ENCODE measurements at regions not wholly inside any gene's neighbourhood (a gene's known extent, or its start where the extent isn't known, plus 50 kb on each side); places are given as distances from the start of the nearest gene placed in this dataset.

DNA sequence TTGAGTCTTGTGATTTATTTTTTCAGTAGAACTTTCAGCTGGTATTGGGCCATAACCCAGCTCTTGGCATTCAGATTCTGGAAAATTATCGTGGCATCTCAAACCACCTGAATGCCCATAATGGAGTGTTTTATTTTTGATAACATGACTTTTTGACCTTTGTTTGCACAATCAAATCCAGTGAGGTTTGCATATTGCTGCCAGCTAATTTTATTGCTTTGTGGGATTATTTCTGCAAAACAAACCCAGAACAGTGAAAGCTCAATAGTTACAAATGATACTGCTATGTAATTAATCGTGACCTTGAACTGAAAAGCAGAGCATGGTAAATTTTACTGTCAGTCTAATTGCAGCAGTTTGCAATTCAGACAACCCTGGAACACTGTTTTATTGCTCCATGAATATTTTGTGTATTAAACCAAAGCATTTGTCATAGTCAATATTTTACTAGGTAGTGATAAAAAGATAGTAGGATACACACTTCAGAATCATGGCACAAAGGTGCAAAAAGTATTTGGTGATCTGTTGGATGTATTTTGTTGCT lies 255.2 kb upstream of the NAV3 start:
- ChIA-PET CTCF (no interaction called here), POLR2A (no interaction called here)
- Histone ChIP-seq H3K4me1 (ENCODE audit: control insufficient read depth in 2 of 2, insufficient read depth in 2 of 2, low read length in 2 of 2) (no peaks in the 10 kb centered on the region), H4K20me1 (ENCODE audit: control insufficient read depth, insufficient read depth, low read length, poor library complexity, severe bottlenecking) (no peaks in the 10 kb centered on the region), H3K4me3 (ENCODE audit: control extremely low read depth in 1 of 5, extremely low read depth in 1 of 5, insufficient read depth in 1 of 5, low read depth in 2 of 5, low read length in 4 of 5) (no peak overlapping the region), H3K27ac (ENCODE audit: low read length in 2 of 2) (no peak overlapping the region), H3K4me2 (replicated peaks; ENCODE audit: low read depth, low read length, poor library complexity, severe bottlenecking) (no peak overlapping the region), H2AFZ (ENCODE audit: insufficient read depth, low read depth, low read length, poor library complexity, severe bottlenecking) (no peak overlapping the region), H3K36me3 (replicated peaks in 1 of 2; ENCODE audit: control extremely low read depth in 1 of 2, control insufficient read depth in 1 of 2, extremely low read depth in 1 of 2, insufficient read depth in 2 of 2, low read length in 1 of 2) (no peaks in the 10 kb centered on the region), H3K79me2 (ENCODE audit: control insufficient read depth, insufficient read depth, low read length) (no peaks in the 10 kb centered on the region), H3K9me3 (ENCODE audit: control extremely low read depth in 1 of 3, control insufficient read depth in 2 of 3, insufficient read depth in 1 of 3, low read length in 2 of 3) (no peaks in the 10 kb centered on the region), H3K27me3 (replicated peaks in 1 of 4; ENCODE audit: control extremely low read depth in 1 of 4, control insufficient read depth in 3 of 4, insufficient read depth in 4 of 4, low read length in 3 of 4) (no peaks in the 10 kb centered on the region), H3K9ac (ENCODE audit: low read length) (no peak overlapping the region)
- ATAC-seq (ENCODE audit: low read depth), result no peak
- Mint-ChIP-seq H3K27ac (no peak overlapping the region), H3K4me3 (no peak overlapping the region), H3K4me1 (no peaks in the 10 kb centered on the region), H3K27me3 (no peaks in the 10 kb centered on the region), H3K9me3 (ENCODE audit: insufficient read depth) (no peaks in the 10 kb centered on the region)
- intact Hi-C loops (cut with micrococcal nuclease), result no loop called here
- DNase-seq, result no peak
- TF ChIP-seq, protein P1, sequence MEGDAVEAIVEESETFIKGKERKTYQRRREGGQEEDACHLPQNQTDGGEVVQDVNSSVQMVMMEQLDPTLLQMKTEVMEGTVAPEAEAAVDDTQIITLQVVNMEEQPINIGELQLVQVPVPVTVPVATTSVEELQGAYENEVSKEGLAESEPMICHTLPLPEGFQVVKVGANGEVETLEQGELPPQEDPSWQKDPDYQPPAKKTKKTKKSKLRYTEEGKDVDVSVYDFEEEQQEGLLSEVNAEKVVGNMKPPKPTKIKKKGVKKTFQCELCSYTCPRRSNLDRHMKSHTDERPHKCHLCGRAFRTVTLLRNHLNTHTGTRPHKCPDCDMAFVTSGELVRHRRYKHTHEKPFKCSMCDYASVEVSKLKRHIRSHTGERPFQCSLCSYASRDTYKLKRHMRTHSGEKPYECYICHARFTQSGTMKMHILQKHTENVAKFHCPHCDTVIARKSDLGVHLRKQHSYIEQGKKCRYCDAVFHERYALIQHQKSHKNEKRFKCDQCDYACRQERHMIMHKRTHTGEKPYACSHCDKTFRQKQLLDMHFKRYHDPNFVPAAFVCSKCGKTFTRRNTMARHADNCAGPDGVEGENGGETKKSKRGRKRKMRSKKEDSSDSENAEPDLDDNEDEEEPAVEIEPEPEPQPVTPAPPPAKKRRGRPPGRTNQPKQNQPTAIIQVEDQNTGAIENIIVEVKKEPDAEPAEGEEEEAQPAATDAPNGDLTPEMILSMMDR (IDR thresholded peaks at IDR 0.05), result no peak
- TF ChIP-seq EZH2 (IDR thresholded peaks at IDR 0.05; ENCODE audit: borderline replicate concordance, insufficient read depth, low read depth, low read length, poor library complexity, severe bottlenecking), result no peak
- no CpG with 5 or more reads among the region's 2 CpGs for WGBS (ENCODE audit: insufficient coverage)

DNA sequence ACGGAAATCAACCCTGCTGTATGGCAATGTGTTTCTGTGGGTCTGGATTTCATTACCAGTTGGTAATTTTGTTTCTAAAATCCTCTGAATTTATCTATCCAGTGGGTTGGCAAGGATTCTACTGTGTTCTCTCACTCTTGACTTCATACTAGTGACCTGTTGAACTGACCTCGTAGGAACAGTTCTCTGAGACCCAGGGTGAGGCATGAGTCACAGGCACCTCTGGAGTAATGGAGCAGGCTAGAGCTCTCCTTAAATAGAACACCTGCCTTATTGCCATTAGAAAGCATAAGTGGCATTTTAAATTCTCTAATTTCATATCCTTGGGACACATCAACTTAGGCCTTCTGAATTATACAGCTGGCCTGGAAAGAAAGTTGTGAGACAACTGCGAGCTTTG lies 258.3 kb upstream of the NAV3 start:
- Mint-ChIP-seq H3K27me3 (no peaks in the 10 kb centered on the region), H3K4me1 (no peaks in the 10 kb centered on the region), H3K27ac (no peak overlapping the region), H3K4me3 (no peak overlapping the region), H3K9me3 (ENCODE audit: insufficient read depth) (no peaks in the 10 kb centered on the region)
- Histone ChIP-seq H3K9ac (ENCODE audit: low read length) (no peak overlapping the region), H3K4me3 (ENCODE audit: control extremely low read depth in 1 of 5, extremely low read depth in 1 of 5, insufficient read depth in 1 of 5, low read depth in 2 of 5, low read length in 4 of 5) (no peak overlapping the region), H3K4me1 (ENCODE audit: control insufficient read depth in 2 of 2, insufficient read depth in 2 of 2, low read length in 2 of 2) (no peaks in the 10 kb centered on the region), H3K9me3 (ENCODE audit: control extremely low read depth in 1 of 3, control insufficient read depth in 2 of 3, insufficient read depth in 1 of 3, low read length in 2 of 3) (no peaks in the 10 kb centered on the region), H3K27ac (ENCODE audit: low read length in 2 of 2) (no peak overlapping the region), H2AFZ (ENCODE audit: insufficient read depth, low read depth, low read length, poor library complexity, severe bottlenecking) (no peak overlapping the region), H3K27me3 (replicated peaks in 1 of 4; ENCODE audit: control extremely low read depth in 1 of 4, control insufficient read depth in 3 of 4, insufficient read depth in 4 of 4, low read length in 3 of 4) (no peaks in the 10 kb centered on the region), H3K36me3 (replicated peaks in 1 of 2; ENCODE audit: control extremely low read depth in 1 of 2, control insufficient read depth in 1 of 2, extremely low read depth in 1 of 2, insufficient read depth in 2 of 2, low read length in 1 of 2) (no peaks in the 10 kb centered on the region), H3K4me2 (replicated peaks; ENCODE audit: low read depth, low read length, poor library complexity, severe bottlenecking) (no peak overlapping the region), H3K79me2 (ENCODE audit: control insufficient read depth, insufficient read depth, low read length) (no peaks in the 10 kb centered on the region), H4K20me1 (ENCODE audit: control insufficient read depth, insufficient read depth, low read length, poor library complexity, severe bottlenecking) (no peaks in the 10 kb centered on the region)
- CTCF ChIA-PET, result interaction anchor here (0.6 kb wide), 1 partner anchor 50 kb away, joined by 4 read pairs; no protein-coding TSS in a partner anchor
- POLR2A ChIA-PET, result no interaction called here
- DNase-seq (no peak), ATAC-seq (ENCODE audit: low read depth) (no peak)
- WGBS (ENCODE audit: insufficient coverage), result no CpG with 5 or more reads among the region's 3 CpGs
- intact Hi-C loops (cut with micrococcal nuclease), result no loop called here
- TF ChIP-seq, protein P1 (IDR thresholded peaks at IDR 0.05), result no peak
- TF ChIP-seq EZH2 (IDR thresholded peaks at IDR 0.05; ENCODE audit: borderline replicate concordance, insufficient read depth, low read depth, low read length, poor library complexity, severe bottlenecking), result no peak
